GM23248 (cell line): ENCODE measurements at regions not wholly inside any gene's neighbourhood (a gene's known extent, or its start where the extent isn't known, plus 50 kb on each side); places are given as distances from the start of the nearest gene placed in this dataset.

ENCODE experiments used
- EZH2 ChIP-seq: fragments of 200-600 bp; sonication (generic); IDR thresholded peaks from 2 replicates; pipeline ENCODE4 v1.6.1; 2018; ENCODE audit warnings: antibody characterized with exemption, mild to moderate bottlenecking; ENCODE audit not compliant: insufficient read depth, poor library complexity, severe bottlenecking
- EZH2phosphoT487 ChIP-seq: fragments of 200-600 bp; sonication (generic); IDR thresholded peaks from 2 replicates; pipeline ENCODE4 v1.6.1; 2018; ENCODE audit warnings: antibody characterized with exemption, moderate library complexity, mild to moderate bottlenecking, low read depth; ENCODE audit not compliant: insufficient read depth

DNA sequence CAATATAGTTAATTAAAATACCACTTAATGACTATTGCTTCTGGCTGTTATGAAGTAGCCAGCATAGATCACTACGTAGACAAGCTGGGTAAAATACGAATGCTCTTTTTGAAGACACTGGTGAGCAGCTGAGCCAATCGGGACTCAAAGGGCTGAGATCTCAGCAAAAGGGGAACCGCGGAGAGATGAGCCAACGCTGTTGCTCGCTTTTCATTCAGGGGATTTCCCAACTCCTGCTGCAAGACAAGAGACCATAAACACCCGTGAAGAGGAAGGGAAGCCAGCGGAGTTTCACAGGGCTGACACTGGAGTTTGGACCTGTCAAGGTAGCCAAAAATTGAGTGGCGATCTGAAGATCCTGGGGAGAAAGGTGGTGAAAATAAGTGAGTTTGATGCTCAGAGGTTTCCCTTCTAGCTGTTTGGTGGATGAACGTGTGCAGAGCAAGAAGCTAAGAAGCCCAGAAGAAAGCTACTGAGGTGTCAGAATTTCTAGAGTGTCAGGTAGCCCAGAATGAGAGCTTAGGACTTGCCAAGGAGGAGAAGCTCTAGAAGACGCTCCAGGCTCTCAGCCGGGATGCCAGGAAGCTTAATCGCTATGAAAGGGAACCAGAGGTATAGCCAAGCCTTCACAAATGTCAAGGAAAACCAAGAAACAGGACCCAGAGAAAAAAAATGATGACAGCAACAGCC is 79.6 kb upstream of the RNU6ATAC start:
- TF ChIP-seq EZH2, result no peak
- TF ChIP-seq EZH2phosphoT487, result no peak
